ENCODE measurements at regions not wholly inside any gene's neighbourhood (a gene's known extent, or its start where the extent isn't known, plus 50 kb on each side); places are given as distances from the start of the nearest gene placed in this dataset.

DNA sequence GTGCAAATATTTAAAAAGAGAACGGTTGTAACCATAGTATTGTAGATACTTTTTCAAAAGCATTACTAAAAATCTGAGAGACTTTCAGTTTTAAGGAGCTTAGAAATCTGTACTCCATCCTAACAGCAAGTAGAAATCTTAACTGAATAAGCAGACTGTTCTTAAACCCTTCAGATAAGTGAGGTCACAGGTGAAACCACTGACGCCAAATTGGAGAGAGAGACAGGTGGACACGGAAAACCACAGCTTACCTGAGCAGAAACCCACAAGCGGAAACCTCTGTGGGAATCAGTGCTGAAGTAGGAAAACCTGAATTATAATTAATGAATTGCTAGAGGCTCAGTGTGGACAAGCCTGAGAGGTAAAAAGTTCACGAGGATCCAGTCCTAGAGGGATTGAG, 959.4 kb upstream of the CELF4 start:
- H3K36me3 ChIP-seq = no peaks in the 10 kb centered on the region
- TF ChIP-seq EZH2phosphoT487 (IDR thresholded peaks at IDR 0.05) = no peak
- no peak for TF ChIP-seq EZH2 (IDR thresholded peaks at IDR 0.05)
- TF ChIP-seq CTCF (IDR thresholded peaks at IDR 0.05) = no peak

DNA sequence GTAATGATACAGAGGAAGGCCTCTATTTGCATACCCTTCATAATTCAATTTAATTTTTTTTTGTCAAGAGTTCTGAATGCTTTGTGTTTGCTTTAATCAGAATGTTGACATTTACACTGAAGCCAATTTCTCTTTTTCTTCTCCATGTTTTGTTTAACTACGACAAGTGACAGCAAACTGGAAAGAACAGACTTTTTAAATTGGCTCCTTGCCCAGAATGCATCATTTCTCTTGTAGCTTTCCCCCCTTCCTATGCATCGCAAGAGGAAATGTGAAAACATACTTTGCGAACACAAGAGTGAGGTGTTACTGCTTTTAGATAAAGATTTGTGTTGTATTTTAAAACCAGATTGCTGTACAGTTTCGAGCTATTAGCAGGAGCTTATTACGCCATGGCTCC, 955.2 kb upstream of the CELF4 start:
- no peaks in the 10 kb centered on the region for H3K27me3 Mint-ChIP-seq (ENCODE audit: insufficient read depth, low read depth)
- Histone ChIP-seq H3K9me3 (ENCODE audit: low read depth) (no peaks in the 10 kb centered on the region), H3K27ac (no peak overlapping the region), H3K79me2 (ENCODE audit: low read depth) (no peaks in the 10 kb centered on the region), H3F3A (ENCODE audit: low read depth) (peaks cover 10% of the 10 kb centered on the region), H3K9ac (no peak overlapping the region), H3K4me1 (peaks cover 19% of the 10 kb centered on the region), H4K20me1 (ENCODE audit: low read depth) (no peaks in the 10 kb centered on the region), H3K27me3 (no peaks in the 10 kb centered on the region), H3K4me2 (no peak overlapping the region), H3K4me3 (no peak overlapping the region), H2AFZ (replicated peaks) (peak overlapping the region; percentile 14), H3K36me3 (no peaks in the 10 kb centered on the region)
- H3K36me3 Mint-ChIP-seq = no peaks in the 10 kb centered on the region
- no peaks in the 10 kb centered on the region for H3K9me3 Mint-ChIP-seq
- H3K4me3 Mint-ChIP-seq = no peak overlapping the region
- DNase-seq (ENCODE audit: low spot score) = no peak
- TF ChIP-seq CTCF (IDR thresholded peaks at IDR 0.05) = no peak
- peaks cover 22% of the 10 kb centered on the region for H3K4me1 Mint-ChIP-seq
- no peak overlapping the region for H3K27ac Mint-ChIP-seq

More for the DNA sequence above, 959.4 kb upstream of the CELF4 start:
- no peak overlapping the region for H3K4me3 ChIP-seq
- no peaks in the 10 kb centered on the region for H3K79me2 ChIP-seq (ENCODE audit: low read depth)
- no peaks in the 10 kb centered on the region for H3F3A ChIP-seq (ENCODE audit: low read depth)
- no peaks in the 10 kb centered on the region for H4K20me1 ChIP-seq (ENCODE audit: low read depth)
- no peak overlapping the region for H3K27ac ChIP-seq
- no peaks in the 10 kb centered on the region for H3K9me3 Mint-ChIP-seq
- H3K27me3 Mint-ChIP-seq (ENCODE audit: insufficient read depth, low read depth) = no peaks in the 10 kb centered on the region
- H3K9me3 ChIP-seq (ENCODE audit: low read depth) = no peaks in the 10 kb centered on the region
- no peak overlapping the region for H2AFZ ChIP-seq (replicated peaks)
- H3K36me3 Mint-ChIP-seq = no peaks in the 10 kb centered on the region
- H3K4me1 Mint-ChIP-seq = no peaks in the 10 kb centered on the region
- H3K27ac Mint-ChIP-seq = no peak overlapping the region
- no peak for DNase-seq (ENCODE audit: low spot score)
- H3K9ac ChIP-seq = no peak overlapping the region
- H3K27me3 ChIP-seq = no peaks in the 10 kb centered on the region
- H3K4me1 ChIP-seq = no peaks in the 10 kb centered on the region
- H3K4me3 Mint-ChIP-seq = no peak overlapping the region
- no peak overlapping the region for H3K4me2 ChIP-seq

- Histone ChIP-seq H3K9me3 (ENCODE audit: low read depth) (no peaks in the 10 kb centered on the region), H3K9ac (no peak overlapping the region), H3K79me2 (ENCODE audit: low read depth) (no peaks in the 10 kb centered on the region), H3F3A (ENCODE audit: low read depth) (no peaks in the 10 kb centered on the region), H2AFZ (replicated peaks) (no peak overlapping the region), H4K20me1 (ENCODE audit: low read depth) (no peaks in the 10 kb centered on the region), H3K4me3 (no peak overlapping the region), H3K27me3 (no peaks in the 10 kb centered on the region), H3K36me3 (no peaks in the 10 kb centered on the region), H3K27ac (no peak overlapping the region), H3K4me2 (no peak overlapping the region), H3K4me1 (no peaks in the 10 kb centered on the region)
- no peaks in the 10 kb centered on the region for H3K36me3 Mint-ChIP-seq
- TF ChIP-seq EZH2phosphoT487 (IDR thresholded peaks at IDR 0.05) (no peak), CTCF (IDR thresholded peaks at IDR 0.05) (no peak), EZH2 (IDR thresholded peaks at IDR 0.05) (no peak)
- peaks cover 4% of the 10 kb centered on the region for H3K9me3 Mint-ChIP-seq
- H3K27me3 Mint-ChIP-seq (ENCODE audit: insufficient read depth, low read depth) = no peaks in the 10 kb centered on the region
- no peak overlapping the region for H3K4me3 Mint-ChIP-seq
- H3K4me1 Mint-ChIP-seq = peaks cover 3% of the 10 kb centered on the region
- no peak for DNase-seq (ENCODE audit: low spot score)
- H3K27ac Mint-ChIP-seq = no peak overlapping the region
These were observed 936.9 kb upstream of the CELF4 start for GRCh38 chr18:38502539-38502938.

- Mint-ChIP-seq H3K4me3 (no peak overlapping the region), H3K4me1 (no peaks in the 10 kb centered on the region), H3K9me3 (no peaks in the 10 kb centered on the region), H3K27me3 (ENCODE audit: insufficient read depth, low read depth) (no peaks in the 10 kb centered on the region), H3K27ac (no peak overlapping the region), H3K36me3 (no peaks in the 10 kb centered on the region)
- H2AFZ ChIP-seq (replicated peaks) = no peak overlapping the region
- no peak for TF ChIP-seq EZH2phosphoT487 (IDR thresholded peaks at IDR 0.05)
- TF ChIP-seq EZH2 (IDR thresholded peaks at IDR 0.05) = no peak
- no peak for TF ChIP-seq CTCF (IDR thresholded peaks at IDR 0.05)
- no peaks in the 10 kb centered on the region for H3K4me1 ChIP-seq
- H3K9me3 ChIP-seq (ENCODE audit: low read depth) = no peaks in the 10 kb centered on the region
- no peak for DNase-seq (ENCODE audit: low spot score)
- H3K4me2 ChIP-seq = no peak overlapping the region
- no peaks in the 10 kb centered on the region for H3F3A ChIP-seq (ENCODE audit: low read depth)
- H3K9ac ChIP-seq = no peak overlapping the region
- H3K4me3 ChIP-seq = no peak overlapping the region
- no peaks in the 10 kb centered on the region for H3K36me3 ChIP-seq
- no peak overlapping the region for H3K27ac ChIP-seq
- no peaks in the 10 kb centered on the region for H3K79me2 ChIP-seq (ENCODE audit: low read depth)
- no peaks in the 10 kb centered on the region for H4K20me1 ChIP-seq (ENCODE audit: low read depth)
- H3K27me3 ChIP-seq = no peaks in the 10 kb centered on the region
These were observed 931.7 kb upstream of the CELF4 start for GRCh38 chr18:38497266-38497665.
